ENCODE measurements at regions not wholly inside any gene's neighbourhood (a gene's known extent, or its start where the extent isn't known, plus 50 kb on each side); places are given as distances from the start of the nearest gene placed in this dataset.

DNA sequence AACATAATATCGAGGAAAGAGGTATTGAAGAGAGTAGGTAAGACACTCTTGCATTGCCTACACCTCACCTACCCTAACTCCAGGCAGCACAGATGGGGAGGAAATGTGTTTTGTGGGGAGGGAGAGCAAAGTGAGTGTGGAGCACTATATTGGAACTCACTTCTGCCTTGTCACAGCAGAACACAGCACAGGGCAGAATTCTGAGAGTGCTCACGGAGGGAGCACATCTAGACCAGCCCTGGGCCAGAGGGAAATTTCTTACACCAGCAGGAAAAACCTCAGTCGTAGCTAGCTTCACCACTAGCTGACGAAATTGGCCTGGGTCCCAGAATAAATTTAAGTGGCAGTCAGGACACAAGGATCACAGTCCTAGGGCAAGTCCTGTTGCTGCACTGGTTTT, 517.3 kb downstream of the TMA16 start:
- no peak overlapping the region for H3K56ac ChIP-seq (replicated peaks; ENCODE audit: insufficient read length, low read depth, low read length)
- H3K9ac ChIP-seq (replicated peaks in 1 of 4; ENCODE audit: extremely low read depth in 1 of 4, low read depth in 3 of 4, low read length in 3 of 4), result no peak overlapping the region
- no peak overlapping the region for H3K27ac ChIP-seq (ENCODE audit: low read depth, low read length)
- H3K4me3 ChIP-seq (ENCODE audit: extremely low read depth in 1 of 4, insufficient read depth in 2 of 4, low read depth in 3 of 4, low read length in 4 of 4), result no peak overlapping the region
- no peaks in the 10 kb centered on the region; the same call in 1 of the 2 replicates for H3K23me2 ChIP-seq (ENCODE audit: low read depth, low read length)
- H3K14ac ChIP-seq (ENCODE audit: insufficient read length), result no peak overlapping the region
- no peaks in the 10 kb centered on the region for H3K79me1 ChIP-seq (ENCODE audit: low read depth, low read length)
- no peaks in the 10 kb centered on the region for H4K20me1 ChIP-seq (replicated peaks in 1 of 2; ENCODE audit: control insufficient read depth in 1 of 2, insufficient read depth in 2 of 2, low read length in 2 of 2)
- H3K36me3 ChIP-seq (ENCODE audit: control insufficient read depth in 2 of 4, insufficient read depth in 4 of 4, low read length in 3 of 4), result no peaks in the 10 kb centered on the region
- no peak overlapping the region for H4K5ac ChIP-seq (ENCODE audit: insufficient read length, low read depth, low read length)
- WGBS, 2 experiments (ENCODE audit: extremely low coverage in 1 of 2, insufficient coverage in 1 of 2, insufficient read length in 1 of 2, insufficient replicate concordance in 2 of 2, low coverage in 1 of 2, low lambda C conversion rate in 2 of 2, missing lambda C conversion rate in 1 of 2), result 88% methylated on average over 4 of the region's 4 CpGs; no CpG with 5 or more reads in 1 of the 2 experiments
- peak overlapping the region; percentile 95 for H2AFZ ChIP-seq (ENCODE audit: low read length)
- H3K23ac ChIP-seq (ENCODE audit: insufficient read length), result no peak overlapping the region
- no peak overlapping the region for H4K91ac ChIP-seq (replicated peaks; ENCODE audit: insufficient read length, low read length)
- no peaks in the 10 kb centered on the region for H3K27me3 ChIP-seq (replicated peaks in 1 of 4; ENCODE audit: control insufficient read depth in 3 of 4, extremely low read depth in 1 of 4, insufficient read depth in 3 of 4, low read length in 3 of 4)
- FAIRE-seq (no peak), DNase-seq (ENCODE audit: low read depth in 1 of 2, low spot score in 2 of 2) (no peak)
- H3K4ac ChIP-seq (replicated peaks; ENCODE audit: insufficient read length, low read depth, low read length), result no peak overlapping the region
- no peak overlapping the region for H3K4me2 ChIP-seq (ENCODE audit: insufficient read depth in 1 of 2, low read depth in 2 of 2, low read length in 2 of 2)
- CTCF ChIA-PET (ENCODE audit: partially characterized antibody), result interaction anchor here (0.7 to 5.3 kb wide), 28 partner anchors 11 to 1102 kb away, joined by 3 to 85 read pairs (median 4); no protein-coding TSS in a partner anchor
- no peak overlapping the region for H2BK120ac ChIP-seq (replicated peaks; ENCODE audit: low read depth, low read length)
- no peak overlapping the region for H3K18ac ChIP-seq (ENCODE audit: extremely low read depth, low read length)
- H2BK12ac ChIP-seq (ENCODE audit: low read depth, low read length), result 0 out of 2 replicates have a peak overlapping the region, but pooled peaks have one; percentile 28
- no peaks in the 10 kb centered on the region for H3K4me1 ChIP-seq (replicated peaks in 1 of 4; ENCODE audit: control insufficient read depth in 3 of 4, insufficient read depth in 4 of 4, low read length in 3 of 4)
- no peaks in the 10 kb centered on the region; a peak in 1 of 4 replicates for H3K79me2 ChIP-seq (ENCODE audit: control insufficient read depth in 1 of 2, insufficient read depth in 2 of 2, low read length in 2 of 2)
- no peaks in the 10 kb centered on the region for H3K9me3 ChIP-seq (ENCODE audit: insufficient read depth in 2 of 2, low read depth in 1 of 2, low read length in 1 of 2)
- no peak overlapping the region for H2BK15ac ChIP-seq (ENCODE audit: low read length)
- POLR2A ChIA-PET (ENCODE audit: partially characterized antibody), result no interaction called here
- no peak overlapping the region for H2BK5ac ChIP-seq (ENCODE audit: low read depth, low read length)
- H4K8ac ChIP-seq (ENCODE audit: extremely low read depth, insufficient read depth, low read length), result no peak overlapping the region
- no peak overlapping the region for H2AK5ac ChIP-seq (ENCODE audit: low read depth, low read length)
- no peak overlapping the region for H2BK20ac ChIP-seq (ENCODE audit: low read length)
- no peak for TF ChIP-seq EP300 (IDR thresholded peaks at IDR 0.05; ENCODE audit: borderline replicate concordance in 1 of 2, low read depth in 2 of 2, low read length in 2 of 2)
- no peak for TF ChIP-seq HDAC6 (IDR thresholded peaks at IDR 0.05; ENCODE audit: low read depth, low read length)
- no peak for TF ChIP-seq CHD2 (IDR thresholded peaks at IDR 0.05; ENCODE audit: low read length)
- TF ChIP-seq JUN (IDR thresholded peaks at IDR 0.05; ENCODE audit: low read depth, low read length), result no peak
- TF ChIP-seq, protein P1, sequence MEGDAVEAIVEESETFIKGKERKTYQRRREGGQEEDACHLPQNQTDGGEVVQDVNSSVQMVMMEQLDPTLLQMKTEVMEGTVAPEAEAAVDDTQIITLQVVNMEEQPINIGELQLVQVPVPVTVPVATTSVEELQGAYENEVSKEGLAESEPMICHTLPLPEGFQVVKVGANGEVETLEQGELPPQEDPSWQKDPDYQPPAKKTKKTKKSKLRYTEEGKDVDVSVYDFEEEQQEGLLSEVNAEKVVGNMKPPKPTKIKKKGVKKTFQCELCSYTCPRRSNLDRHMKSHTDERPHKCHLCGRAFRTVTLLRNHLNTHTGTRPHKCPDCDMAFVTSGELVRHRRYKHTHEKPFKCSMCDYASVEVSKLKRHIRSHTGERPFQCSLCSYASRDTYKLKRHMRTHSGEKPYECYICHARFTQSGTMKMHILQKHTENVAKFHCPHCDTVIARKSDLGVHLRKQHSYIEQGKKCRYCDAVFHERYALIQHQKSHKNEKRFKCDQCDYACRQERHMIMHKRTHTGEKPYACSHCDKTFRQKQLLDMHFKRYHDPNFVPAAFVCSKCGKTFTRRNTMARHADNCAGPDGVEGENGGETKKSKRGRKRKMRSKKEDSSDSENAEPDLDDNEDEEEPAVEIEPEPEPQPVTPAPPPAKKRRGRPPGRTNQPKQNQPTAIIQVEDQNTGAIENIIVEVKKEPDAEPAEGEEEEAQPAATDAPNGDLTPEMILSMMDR (IDR thresholded peaks at IDR 0.05; ENCODE audit: control extremely low read depth in 1 of 3, insufficient read depth in 1 of 3, low read depth in 1 of 3, low read length in 3 of 3), result no peak

Data from H1 (cell line).